OCI-LY7 (cell line): ENCODE measurements at regions not wholly inside any gene's neighbourhood (a gene's known extent, or its start where the extent isn't known, plus 50 kb on each side); places are given as distances from the start of the nearest gene placed in this dataset.

ENCODE experiments used
- EZH2phosphoT487 ChIP-seq: fragments of 200-600 bp; sonication (generic); IDR thresholded peaks from 2 replicates; pipeline ENCODE4 v1.6.1; 2018; ENCODE audit warnings: low read depth, borderline replicate concordance, mild to moderate bottlenecking, mixed run types, antibody characterized with exemption, low read length, moderate library complexity, mixed read lengths
- TF ChIP-seq, protein P1 (sequence below): fragments of 200-600 bp; sonication (generic); conservative IDR thresholded peaks from 2 replicates; pipeline ENCODE4 v1.5.1; 2014; ENCODE audit warnings: mild to moderate bottlenecking, antibody characterized with exemption, low read length, moderate library complexity, mixed read lengths

DNA sequence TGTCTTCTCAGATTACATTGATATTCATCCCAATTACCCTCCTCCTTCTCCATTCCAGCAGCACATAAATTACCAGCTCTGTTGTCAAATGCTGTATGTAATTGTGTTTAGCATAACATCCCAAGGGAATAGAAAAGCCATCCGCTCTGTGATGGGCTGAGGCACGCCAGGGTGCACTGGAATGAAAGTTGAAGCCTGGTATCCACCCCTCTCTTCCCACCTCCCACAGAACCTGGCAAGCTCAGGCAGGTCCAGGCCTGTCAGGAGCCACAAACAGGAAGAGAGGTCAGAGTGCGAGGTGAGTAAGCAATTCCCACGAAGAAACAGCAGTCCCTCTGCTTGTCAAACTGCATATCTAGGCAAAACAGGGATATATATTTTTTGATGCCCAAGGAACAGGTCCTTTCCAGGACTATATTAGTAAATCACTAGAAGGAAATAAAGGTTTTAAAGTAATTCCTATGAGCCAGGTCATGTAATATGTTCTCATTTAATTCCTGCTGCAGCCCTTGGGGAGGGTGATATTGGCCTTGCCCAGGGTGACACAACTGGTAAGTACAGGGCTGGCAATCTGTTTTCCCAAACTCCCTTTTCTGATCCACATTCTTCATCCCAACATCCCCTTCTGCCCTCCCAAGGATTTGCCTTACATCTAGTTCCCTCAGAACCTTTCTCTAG lies 155.6 kb upstream of the GHITM start:
- TF ChIP-seq, protein P1, sequence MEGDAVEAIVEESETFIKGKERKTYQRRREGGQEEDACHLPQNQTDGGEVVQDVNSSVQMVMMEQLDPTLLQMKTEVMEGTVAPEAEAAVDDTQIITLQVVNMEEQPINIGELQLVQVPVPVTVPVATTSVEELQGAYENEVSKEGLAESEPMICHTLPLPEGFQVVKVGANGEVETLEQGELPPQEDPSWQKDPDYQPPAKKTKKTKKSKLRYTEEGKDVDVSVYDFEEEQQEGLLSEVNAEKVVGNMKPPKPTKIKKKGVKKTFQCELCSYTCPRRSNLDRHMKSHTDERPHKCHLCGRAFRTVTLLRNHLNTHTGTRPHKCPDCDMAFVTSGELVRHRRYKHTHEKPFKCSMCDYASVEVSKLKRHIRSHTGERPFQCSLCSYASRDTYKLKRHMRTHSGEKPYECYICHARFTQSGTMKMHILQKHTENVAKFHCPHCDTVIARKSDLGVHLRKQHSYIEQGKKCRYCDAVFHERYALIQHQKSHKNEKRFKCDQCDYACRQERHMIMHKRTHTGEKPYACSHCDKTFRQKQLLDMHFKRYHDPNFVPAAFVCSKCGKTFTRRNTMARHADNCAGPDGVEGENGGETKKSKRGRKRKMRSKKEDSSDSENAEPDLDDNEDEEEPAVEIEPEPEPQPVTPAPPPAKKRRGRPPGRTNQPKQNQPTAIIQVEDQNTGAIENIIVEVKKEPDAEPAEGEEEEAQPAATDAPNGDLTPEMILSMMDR: no peak
- TF ChIP-seq EZH2phosphoT487: no peak
